ENCODE measurements at regions not wholly inside any gene's neighbourhood (a gene's known extent, or its start where the extent isn't known, plus 50 kb on each side); places are given as distances from the start of the nearest gene placed in this dataset.
"Not testable (repeated sequence)": the region's sequence is repeated elsewhere in the genome, so short reads cannot be mapped to it uniquely, and the experiment has no call there.

DNA sequence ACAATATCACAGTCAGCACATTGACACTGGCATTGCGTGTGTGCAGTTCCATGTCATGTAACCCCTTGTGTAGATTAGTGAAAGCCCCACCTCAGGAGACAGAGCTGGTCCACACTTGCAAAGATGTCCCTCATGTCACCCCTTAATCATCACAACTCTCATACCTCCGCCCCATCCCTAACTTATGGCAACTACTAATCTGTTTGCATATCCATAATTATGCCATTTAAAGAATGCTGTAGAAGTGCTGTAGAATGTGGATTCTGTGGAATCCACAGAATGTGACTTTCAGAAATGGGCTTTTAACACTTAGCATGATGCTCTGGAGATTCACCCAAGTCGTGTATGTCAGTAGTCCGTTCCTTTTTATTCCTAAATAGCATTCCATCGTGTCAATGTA lies 102.8 kb upstream of the VSTM2A start:
- Mint-ChIP-seq H3K27ac (no peak overlapping the region), H3K4me1 (no peaks in the 10 kb centered on the region), H3K4me3 (no peak overlapping the region), H3K36me3 (ENCODE audit: low read depth) (no peaks in the 10 kb centered on the region), H3K27me3 (no peaks in the 10 kb centered on the region)
- DNase-seq: no peak
- no peak for ATAC-seq
- H3K9me3 ChIP-seq (ENCODE audit: control insufficient read depth, low read length, poor library complexity, severe bottlenecking): no peaks in the 10 kb centered on the region

DNA sequence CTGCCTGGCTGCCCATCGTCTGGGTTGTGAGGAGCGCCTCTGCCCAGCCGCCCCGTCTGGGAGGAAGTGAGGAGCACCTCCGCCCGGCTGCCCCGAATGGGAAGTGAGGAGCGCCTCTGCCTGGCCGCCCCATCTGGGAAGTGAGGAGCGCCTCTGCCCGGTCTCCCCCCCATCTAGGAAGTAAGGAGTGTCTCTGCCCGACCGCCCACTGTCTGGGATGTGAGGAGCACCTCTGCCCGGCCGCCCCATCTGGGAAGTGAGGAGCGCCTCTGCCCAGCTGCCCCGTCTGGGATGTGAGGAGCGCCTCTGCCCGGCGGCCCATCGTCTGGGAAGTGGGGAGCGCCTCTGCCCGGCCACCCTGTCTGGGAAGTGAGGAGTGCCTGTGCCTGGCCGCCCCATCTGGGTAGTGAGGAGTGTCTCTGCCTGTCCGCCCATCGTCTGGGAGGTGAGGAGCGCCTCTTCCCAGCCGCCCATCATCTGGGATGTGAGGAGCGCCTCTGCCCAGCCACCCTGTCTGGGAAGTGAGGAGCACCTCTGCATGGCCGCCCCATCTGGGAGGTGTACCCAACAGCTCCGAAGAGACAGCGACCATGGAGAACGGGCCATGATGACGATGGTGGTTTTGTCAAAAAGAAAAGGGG lies 98.0 kb upstream of the VSTM2A start:
- not testable (repeated sequence) for H3K27me3 Mint-ChIP-seq; ATAC-seq; H3K4me3 Mint-ChIP-seq; DNase-seq; H3K4me1 Mint-ChIP-seq; H3K27ac Mint-ChIP-seq; H3K36me3 Mint-ChIP-seq (ENCODE audit: low read depth); H3K9me3 ChIP-seq (ENCODE audit: control insufficient read depth, low read length, poor library complexity, severe bottlenecking)

DNA sequence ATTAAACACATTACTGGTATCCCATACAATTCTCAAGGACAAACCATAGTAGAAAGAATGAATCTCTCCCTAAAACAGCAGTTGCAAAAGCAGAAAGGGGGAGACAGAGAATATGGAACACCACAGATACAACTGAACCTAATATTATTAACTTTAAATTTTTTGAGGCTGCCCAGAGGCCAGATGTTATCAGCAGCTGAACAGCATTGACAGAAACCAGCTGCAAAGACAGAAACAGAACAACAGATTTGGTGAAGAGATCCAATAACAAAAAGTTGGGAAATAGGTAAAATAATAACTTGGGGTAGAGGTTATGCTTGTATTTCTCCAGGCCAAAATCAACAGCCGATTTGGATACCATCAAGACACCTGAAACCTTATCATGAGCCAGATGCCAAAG lies 89.0 kb upstream of the VSTM2A start:
- not testable (repeated sequence) for H3K9me3 ChIP-seq (ENCODE audit: control insufficient read depth, low read length, poor library complexity, severe bottlenecking); H3K36me3 Mint-ChIP-seq (ENCODE audit: low read depth); H3K27ac Mint-ChIP-seq; H3K27me3 Mint-ChIP-seq; ATAC-seq; H3K4me1 Mint-ChIP-seq; H3K4me3 Mint-ChIP-seq; DNase-seq

DNA sequence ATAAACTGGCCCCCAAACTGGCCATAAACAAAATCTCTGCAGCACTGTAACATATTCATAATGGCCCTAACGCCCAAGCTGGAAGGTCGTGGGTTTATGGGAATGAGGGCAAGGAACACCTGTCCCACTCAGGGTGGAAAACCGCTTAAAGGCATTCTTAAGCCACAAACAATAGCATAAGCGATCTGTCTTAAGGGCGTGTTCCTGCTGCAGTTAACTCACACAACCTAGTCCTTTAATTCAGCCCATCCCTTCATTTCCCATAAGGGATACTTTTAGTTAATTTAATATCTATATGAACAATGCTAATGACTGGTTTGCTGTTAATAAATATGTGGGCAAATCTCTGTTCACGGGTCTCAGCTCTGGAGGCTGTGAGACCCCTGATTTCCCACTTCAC lies 87.5 kb upstream of the VSTM2A start:
- not testable (repeated sequence) for DNase-seq; ATAC-seq; H3K4me3 Mint-ChIP-seq; H3K36me3 Mint-ChIP-seq (ENCODE audit: low read depth); H3K27ac Mint-ChIP-seq; H3K4me1 Mint-ChIP-seq; H3K27me3 Mint-ChIP-seq; H3K9me3 ChIP-seq (ENCODE audit: control insufficient read depth, low read length, poor library complexity, severe bottlenecking)

DNA sequence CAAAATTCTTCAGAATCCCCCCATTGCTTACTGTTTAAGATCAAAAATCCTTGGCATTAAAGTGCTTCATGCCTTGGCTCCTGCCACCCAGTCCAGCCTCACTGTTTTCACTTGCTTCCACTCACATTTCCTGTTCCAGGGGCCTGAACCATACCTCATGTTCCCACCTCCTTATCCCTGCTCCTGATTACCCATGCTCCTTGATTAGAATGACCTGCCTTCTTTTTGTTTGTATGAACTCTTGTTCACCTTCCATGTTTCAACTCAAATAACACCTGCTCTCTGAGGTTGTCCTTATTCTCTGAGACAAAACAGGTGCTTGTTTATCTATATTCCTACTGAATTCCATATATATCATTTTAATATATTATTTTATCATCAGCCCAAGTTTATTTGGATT lies 77.1 kb upstream of the VSTM2A start:
- no peaks in the 10 kb centered on the region for H3K4me1 Mint-ChIP-seq
- no peak overlapping the region for H3K27ac Mint-ChIP-seq
- ATAC-seq (no peak), DNase-seq (no peak)
- no peak overlapping the region for H3K4me3 Mint-ChIP-seq
- H3K27me3 Mint-ChIP-seq: no peaks in the 10 kb centered on the region
- no peaks in the 10 kb centered on the region for H3K36me3 Mint-ChIP-seq (ENCODE audit: low read depth)
- H3K9me3 ChIP-seq (ENCODE audit: control insufficient read depth, low read length, poor library complexity, severe bottlenecking): peaks cover 6% of the 10 kb centered on the region

DNA sequence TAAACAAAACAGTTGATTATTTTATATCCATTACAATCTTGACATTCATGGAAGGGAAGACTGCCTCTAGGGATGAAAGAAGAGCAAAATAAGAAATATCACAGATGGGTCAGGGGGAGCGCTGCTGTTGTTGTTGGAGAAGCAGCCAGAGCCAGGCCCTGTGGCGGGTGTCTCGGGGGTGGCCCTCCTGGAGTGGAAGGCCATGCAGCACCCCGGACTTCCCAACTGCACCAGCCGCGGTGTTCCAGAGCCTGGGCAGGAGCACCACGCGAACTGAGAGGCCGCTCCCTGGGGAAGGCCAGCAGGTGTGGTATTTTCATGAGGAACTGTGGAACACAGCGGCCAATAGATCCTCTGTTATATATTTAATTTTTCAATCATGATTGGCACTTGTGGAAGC lies 72.4 kb upstream of the VSTM2A start:
- H3K4me1 Mint-ChIP-seq: no peaks in the 10 kb centered on the region
- no peak for DNase-seq
- ATAC-seq: no peak
- no peaks in the 10 kb centered on the region for H3K36me3 Mint-ChIP-seq (ENCODE audit: low read depth)
- H3K27me3 Mint-ChIP-seq: no peaks in the 10 kb centered on the region
- peaks cover under 1% of the 10 kb centered on the region for H3K9me3 ChIP-seq (ENCODE audit: control insufficient read depth, low read length, poor library complexity, severe bottlenecking)
- H3K4me3 Mint-ChIP-seq: no peak overlapping the region
- no peak overlapping the region for H3K27ac Mint-ChIP-seq

DNA sequence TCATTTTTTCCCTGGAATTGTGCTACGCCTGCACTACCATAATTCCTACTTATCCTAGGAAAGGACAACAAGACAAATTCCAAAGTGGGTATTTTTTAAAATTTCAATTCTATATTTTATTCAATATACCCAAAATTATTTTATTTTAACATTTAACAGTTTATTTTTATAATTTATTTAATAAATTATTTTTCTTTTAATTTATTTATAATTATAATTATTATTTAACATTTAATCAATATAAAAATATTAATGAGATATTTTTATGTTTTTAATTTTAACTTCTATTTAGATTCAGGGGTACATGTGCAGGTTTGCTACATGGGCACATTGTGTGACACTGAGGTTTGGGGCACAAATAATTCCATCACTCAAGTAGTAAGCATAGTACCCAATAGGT lies 65.6 kb upstream of the VSTM2A start:
- H3K36me3 Mint-ChIP-seq (ENCODE audit: low read depth): no peaks in the 10 kb centered on the region
- H3K27ac Mint-ChIP-seq: no peak overlapping the region
- ATAC-seq: no peak
- H3K27me3 Mint-ChIP-seq: no peaks in the 10 kb centered on the region
- H3K9me3 ChIP-seq (ENCODE audit: control insufficient read depth, low read length, poor library complexity, severe bottlenecking): no peaks in the 10 kb centered on the region
- H3K4me3 Mint-ChIP-seq: no peak overlapping the region
- DNase-seq: no peak
- H3K4me1 Mint-ChIP-seq: no peaks in the 10 kb centered on the region

DNA sequence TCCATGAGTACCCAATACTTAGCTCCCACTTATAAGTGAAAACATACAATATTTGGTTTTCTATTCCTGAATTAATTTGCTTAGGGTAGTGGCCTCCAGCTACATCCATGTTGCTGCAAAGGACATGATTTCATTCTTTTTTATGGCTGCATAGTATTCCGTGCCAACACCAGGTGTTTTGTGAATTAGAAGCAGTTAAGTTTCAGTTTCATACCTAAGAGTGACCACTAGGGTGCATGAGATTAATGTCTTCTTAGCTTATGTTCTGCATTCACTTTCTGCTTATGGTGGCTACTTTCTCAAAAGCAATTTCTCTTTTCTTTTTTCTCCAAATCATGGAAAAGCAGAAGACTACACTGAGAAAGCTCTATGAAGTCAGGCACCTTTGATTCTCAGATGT lies 65.1 kb upstream of the VSTM2A start:
- no peaks in the 10 kb centered on the region for H3K36me3 Mint-ChIP-seq (ENCODE audit: low read depth)
- no peaks in the 10 kb centered on the region for H3K9me3 ChIP-seq (ENCODE audit: control insufficient read depth, low read length, poor library complexity, severe bottlenecking)
- ATAC-seq: no peak
- no peak for DNase-seq
- H3K27ac Mint-ChIP-seq: no peak overlapping the region
- no peaks in the 10 kb centered on the region for H3K27me3 Mint-ChIP-seq
- H3K4me1 Mint-ChIP-seq: no peaks in the 10 kb centered on the region
- no peak overlapping the region for H3K4me3 Mint-ChIP-seq

DNA sequence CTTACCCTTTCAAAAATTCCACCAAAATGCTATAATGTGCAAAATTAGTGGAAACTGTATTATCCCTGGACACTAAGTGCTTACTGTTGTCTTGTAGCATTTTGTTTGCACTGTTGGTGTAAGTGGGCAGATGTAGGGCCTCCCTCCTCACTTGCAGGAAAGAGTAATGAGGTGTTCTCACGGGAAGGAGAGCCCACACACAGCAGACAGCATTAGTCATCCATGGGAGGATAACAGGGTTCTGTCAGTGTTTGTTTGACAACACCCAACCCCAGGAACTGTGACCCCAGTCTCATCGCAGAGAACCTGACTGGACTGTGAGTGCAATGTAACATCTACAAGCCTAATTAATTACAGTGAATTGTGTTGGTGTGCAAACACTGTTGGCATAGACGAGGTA lies 58.7 kb upstream of the VSTM2A start:
- Mint-ChIP-seq H3K36me3 (ENCODE audit: low read depth) (no peaks in the 10 kb centered on the region), H3K27me3 (no peaks in the 10 kb centered on the region)
- ATAC-seq: no peak

DNA sequence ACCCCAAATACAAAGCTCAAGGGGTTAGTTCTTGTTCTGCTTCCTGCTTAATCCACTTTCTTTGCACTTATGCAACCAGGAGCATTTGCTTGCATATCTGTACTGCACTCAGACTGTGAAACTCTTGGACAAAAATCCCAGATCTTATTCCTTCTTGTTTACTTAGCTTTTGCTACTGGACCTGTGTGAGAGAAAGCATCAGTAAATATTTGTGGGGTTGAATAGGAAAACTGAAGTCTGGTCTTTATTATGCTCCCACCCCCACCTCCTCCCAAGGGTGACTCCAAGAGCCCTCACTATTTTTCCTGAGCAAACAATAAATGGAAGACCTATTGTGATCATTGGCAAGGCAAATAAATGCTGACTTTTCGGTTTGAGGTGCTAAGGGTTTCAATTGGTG lies 57.1 kb upstream of the VSTM2A start:
- Mint-ChIP-seq H3K4me3 (no peak overlapping the region), H3K27ac (no peak overlapping the region), H3K27me3 (no peaks in the 10 kb centered on the region), H3K4me1 (no peaks in the 10 kb centered on the region), H3K36me3 (ENCODE audit: low read depth) (no peaks in the 10 kb centered on the region)
- no peaks in the 10 kb centered on the region for H3K9me3 ChIP-seq (ENCODE audit: control insufficient read depth, low read length, poor library complexity, severe bottlenecking)
- ATAC-seq (no peak), DNase-seq (no peak)

More for the DNA sequence above, 58.7 kb upstream of the VSTM2A start:
- H3K27ac Mint-ChIP-seq: no peak overlapping the region
- H3K4me1 Mint-ChIP-seq: no peaks in the 10 kb centered on the region
- DNase-seq: no peak
- H3K4me3 Mint-ChIP-seq: no peak overlapping the region
- H3K9me3 ChIP-seq (ENCODE audit: control insufficient read depth, low read length, poor library complexity, severe bottlenecking): no peaks in the 10 kb centered on the region

Data from T-helper 17 cell (primary cell).